ENCODE measurements at regions not wholly inside any gene's neighbourhood (a gene's known extent, or its start where the extent isn't known, plus 50 kb on each side); places are given as distances from the start of the nearest gene placed in this dataset.

- no peak for FAIRE-seq
- Histone ChIP-seq H3K23ac (ENCODE audit: insufficient read length) (no peak overlapping the region), H3K79me1 (ENCODE audit: low read depth, low read length) (no peaks in the 10 kb centered on the region), H3K79me2 (ENCODE audit: control insufficient read depth in 1 of 2, insufficient read depth in 2 of 2, low read length in 2 of 2) (no peaks in the 10 kb centered on the region), H3K27me3 (replicated peaks in 1 of 4; ENCODE audit: control insufficient read depth in 3 of 4, extremely low read depth in 1 of 4, insufficient read depth in 3 of 4, low read length in 3 of 4) (no peaks in the 10 kb centered on the region), H3K14ac (ENCODE audit: insufficient read length) (no peak overlapping the region), H3K36me3 (ENCODE audit: control insufficient read depth in 2 of 4, insufficient read depth in 4 of 4, low read length in 3 of 4) (no peaks in the 10 kb centered on the region), H3K56ac (replicated peaks; ENCODE audit: insufficient read length, low read depth, low read length) (no peak overlapping the region), H2BK5ac (ENCODE audit: low read depth, low read length) (no peak overlapping the region), H3K4me2 (ENCODE audit: insufficient read depth in 1 of 2, low read depth in 2 of 2, low read length in 2 of 2) (no peak overlapping the region), H3K9me3 (ENCODE audit: insufficient read depth in 2 of 2, low read depth in 1 of 2, low read length in 1 of 2) (peaks cover 0 to 5% of the 10 kb centered on the region in 2 experiments; a peak in 1 of 4 replicates), H4K8ac (ENCODE audit: extremely low read depth, insufficient read depth, low read length) (no peak overlapping the region), H4K91ac (replicated peaks; ENCODE audit: insufficient read length, low read length) (no peak overlapping the region), H3K4ac (replicated peaks; ENCODE audit: insufficient read length, low read depth, low read length) (no peak overlapping the region), H2BK20ac (ENCODE audit: low read length) (no peak overlapping the region), H3K9ac (replicated peaks in 1 of 4; ENCODE audit: extremely low read depth in 1 of 4, low read depth in 3 of 4, low read length in 3 of 4) (no peak overlapping the region), H2BK12ac (ENCODE audit: low read depth, low read length) (no peak overlapping the region), H2AK5ac (ENCODE audit: low read depth, low read length) (no peak overlapping the region), H2AFZ (ENCODE audit: low read length) (no peak overlapping the region), H2BK120ac (replicated peaks; ENCODE audit: low read depth, low read length) (no peak overlapping the region), H4K5ac (ENCODE audit: insufficient read length, low read depth, low read length) (no peak overlapping the region), H3K4me1 (replicated peaks in 1 of 4; ENCODE audit: control insufficient read depth in 3 of 4, insufficient read depth in 4 of 4, low read length in 3 of 4) (no peaks in the 10 kb centered on the region), H4K20me1 (replicated peaks in 1 of 2; ENCODE audit: control insufficient read depth in 1 of 2, insufficient read depth in 2 of 2, low read length in 2 of 2) (no peaks in the 10 kb centered on the region), H3K23me2 (ENCODE audit: low read depth, low read length) (no peaks in the 10 kb centered on the region), H3K18ac (ENCODE audit: extremely low read depth, low read length) (no peak overlapping the region), H3K4me3 (ENCODE audit: extremely low read depth in 1 of 4, insufficient read depth in 2 of 4, low read depth in 3 of 4, low read length in 4 of 4) (no peak overlapping the region), H3K27ac (ENCODE audit: low read depth, low read length) (no peak overlapping the region), H2BK15ac (ENCODE audit: low read length) (no peak overlapping the region)
- WGBS, 2 experiments (ENCODE audit: extremely low coverage in 1 of 2, insufficient coverage in 1 of 2, insufficient read length in 1 of 2, insufficient replicate concordance in 2 of 2, low coverage in 1 of 2, low lambda C conversion rate in 2 of 2, missing lambda C conversion rate in 1 of 2) = 75% methylated on average over 5 of the region's 5 CpGs; no CpG with 5 or more reads in 1 of the 2 experiments
- CTCF ChIA-PET (ENCODE audit: partially characterized antibody) = interaction anchor here (0.6 kb wide), 2 partner anchors 87 to 219 kb away, joined by 3 to 4 read pairs; no protein-coding TSS in a partner anchor
- DNase-seq (ENCODE audit: low read depth in 1 of 2, low spot score in 2 of 2) = no peak
- POLR2A ChIA-PET (ENCODE audit: partially characterized antibody) = no interaction called here
- TF ChIP-seq CTBP2 (IDR thresholded peaks at IDR 0.05; ENCODE audit: borderline replicate concordance, insufficient read depth, insufficient read length, low read length) (no peak), EP300 (IDR thresholded peaks at IDR 0.05; ENCODE audit: borderline replicate concordance in 1 of 2, low read depth in 2 of 2, low read length in 2 of 2) (no peak), BACH1 (IDR thresholded peaks at IDR 0.05; ENCODE audit: low read length) (no peak), TCF12 (IDR thresholded peaks at IDR 0.05; ENCODE audit: low read depth, low read length) (no peak), RBBP5 (IDR thresholded peaks at IDR 0.05; ENCODE audit: borderline replicate concordance, low read depth, low read length) (no peak), NANOG (IDR thresholded peaks at IDR 0.05; ENCODE audit: insufficient read depth, low read depth, low read length, poor library complexity, severe bottlenecking) (no peak), TBP (IDR thresholded peaks at IDR 0.05; ENCODE audit: low read depth, low read length) (no peak), EGR1 (IDR thresholded peaks at IDR 0.05; ENCODE audit: borderline replicate concordance, low read depth, low read length) (no peak), SP2 (IDR thresholded peaks at IDR 0.05; ENCODE audit: low read length) (no peak), TAF1 (IDR thresholded peaks at IDR 0.05; ENCODE audit: low read depth, low read length) (no peak), SIN3A (conservative IDR thresholded peaks at IDR 0.05 in 1 of 2, IDR thresholded peaks at IDR 0.05 in 1 of 2; ENCODE audit: low read depth in 1 of 2, low read length in 2 of 2) (no peak)
These were observed 537.7 kb upstream of the NMUR2 start for GRCh38 chr5:152942633-152943336.
